NCI-H1092 (cell line): ENCODE measurements at regions not wholly inside any gene's neighbourhood (a gene's known extent, or its start where the extent isn't known, plus 50 kb on each side); places are given as distances from the start of the nearest gene placed in this dataset.

Experiments used
- DNase-seq: peaks from one replicate; lab custom pipeline; 2025; lab: John Stamatoyannopoulos, UW

DNA sequence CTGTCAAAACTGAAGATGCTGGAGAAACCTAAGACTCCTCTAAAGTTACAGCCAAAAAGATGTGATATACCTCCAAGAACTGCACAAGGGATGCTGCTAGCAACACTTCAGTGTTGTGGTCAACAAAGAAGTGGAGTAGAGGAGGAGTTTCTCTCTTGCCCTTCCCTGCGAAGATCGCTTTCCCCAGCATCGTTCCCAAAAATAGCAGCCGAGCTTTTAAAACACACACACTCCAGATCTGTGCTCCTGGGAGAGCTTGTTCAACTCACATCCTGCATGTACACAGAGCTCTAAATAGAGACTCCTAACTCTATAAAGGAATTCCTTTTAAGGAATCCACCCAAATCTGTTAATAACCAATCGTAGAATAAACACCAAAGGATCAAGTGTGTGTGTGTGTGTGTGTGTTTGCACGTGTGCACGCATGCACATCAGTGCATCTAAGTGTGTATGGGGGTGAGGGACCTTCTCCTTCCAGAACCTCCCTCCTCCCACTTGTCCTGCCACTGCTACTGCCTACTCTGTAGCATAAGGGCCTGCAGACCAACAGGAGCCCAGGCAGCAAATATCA lies 58.5 kb downstream of the PSMG1 start:
- DNase-seq, result no peak

GRCh38 chr21:39123375-39123774 lies 59.9 kb downstream of the PSMG1 start:
- DNase-seq, result no peak

GRCh38 chr21:39121600-39122355 lies 61.5 kb downstream of the PSMG1 start:
- DNase-seq, result no peak

- peak; percentile 11 for DNase-seq
These were observed 62.2 kb downstream of the PSMG1 start for GRCh38 chr21:39120876-39121599.

- DNase-seq, result no peak
These were observed 63.4 kb downstream of the PSMG1 start for GRCh38 chr21:39119891-39120290.

- DNase-seq, result no peak
These were observed 64.5 kb downstream of the PSMG1 start for GRCh38 chr21:39118604-39119215.

GRCh38 chr21:39118061-39118460 lies 65.2 kb downstream of the PSMG1 start:
- no peak for DNase-seq

GRCh38 chr21:39117440-39117970 lies 65.7 kb downstream of the PSMG1 start:
- no peak for DNase-seq

- no peak for DNase-seq
These were observed 66.4 kb downstream of the PSMG1 start for GRCh38 chr21:39116761-39117439.

DNA sequence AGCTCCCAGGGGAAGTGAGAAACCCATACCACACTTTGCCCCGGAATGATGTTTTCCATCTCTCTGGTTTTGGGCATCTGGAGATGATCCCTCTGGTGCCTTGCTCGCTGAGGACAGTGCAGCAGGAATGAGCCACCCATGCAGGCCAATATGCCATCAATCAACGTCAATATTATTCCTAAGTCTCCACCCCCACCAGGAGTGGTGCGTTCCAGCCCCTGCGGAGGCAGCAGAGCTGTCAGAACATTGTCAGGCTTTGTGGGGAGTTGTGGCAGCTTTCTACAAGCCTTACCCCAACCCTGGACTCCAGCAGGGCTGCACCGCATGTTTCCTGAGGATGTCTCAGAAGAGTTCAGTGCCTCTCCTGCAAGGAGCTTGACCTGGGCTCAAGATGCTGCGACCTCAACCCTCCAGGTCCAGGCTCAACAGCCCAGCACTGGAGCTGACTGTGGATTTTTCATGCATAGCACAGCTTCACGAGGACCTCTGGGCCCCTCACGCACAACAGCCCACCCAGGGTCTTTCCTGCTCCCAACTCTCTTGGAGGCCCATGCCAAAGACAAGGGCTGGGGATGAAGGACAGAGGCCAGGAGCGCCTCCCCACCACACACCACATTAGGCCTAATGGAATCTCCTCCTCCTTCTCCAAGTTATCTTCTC lies 67.5 kb downstream of the PSMG1 start:
- DNase-seq, result no peak

- DNase-seq, result no peak
These were observed 68.2 kb downstream of the PSMG1 start for GRCh38 chr21:39114871-39115575.

DNA sequence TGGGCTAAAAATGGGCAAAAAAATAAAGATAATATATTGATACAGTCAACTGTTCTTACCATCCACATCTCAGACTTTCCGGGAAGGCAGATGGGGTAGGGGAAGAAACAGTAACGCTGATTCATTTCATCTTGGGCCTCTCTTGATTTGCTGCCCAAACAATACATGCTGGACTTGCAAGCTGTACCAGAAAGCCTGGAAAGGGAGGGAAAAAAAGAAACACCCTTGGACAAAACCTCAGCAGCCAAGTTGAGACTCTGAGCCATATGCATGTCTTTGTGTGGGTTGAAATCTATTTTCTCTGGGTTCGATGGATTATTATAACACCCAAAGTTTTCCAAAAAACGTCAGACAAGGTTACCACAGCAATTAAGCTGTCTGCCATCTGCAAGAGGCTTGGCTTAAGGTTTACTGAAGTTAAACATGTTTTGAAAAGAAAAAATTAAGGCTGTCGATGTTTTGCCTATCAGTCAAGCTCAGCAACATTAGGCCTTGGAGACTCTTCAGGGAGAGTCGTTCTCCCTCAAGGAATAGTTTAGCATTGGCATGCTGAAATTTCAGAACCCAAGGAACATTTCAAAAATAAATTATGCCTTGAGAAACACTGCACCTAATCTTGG lies 71.2 kb downstream of the PSMG1 start:
- DNase-seq, result no peak

- no peak for DNase-seq
These were observed 72.8 kb downstream of the PSMG1 start for GRCh38 chr21:39110431-39110830.

DNA sequence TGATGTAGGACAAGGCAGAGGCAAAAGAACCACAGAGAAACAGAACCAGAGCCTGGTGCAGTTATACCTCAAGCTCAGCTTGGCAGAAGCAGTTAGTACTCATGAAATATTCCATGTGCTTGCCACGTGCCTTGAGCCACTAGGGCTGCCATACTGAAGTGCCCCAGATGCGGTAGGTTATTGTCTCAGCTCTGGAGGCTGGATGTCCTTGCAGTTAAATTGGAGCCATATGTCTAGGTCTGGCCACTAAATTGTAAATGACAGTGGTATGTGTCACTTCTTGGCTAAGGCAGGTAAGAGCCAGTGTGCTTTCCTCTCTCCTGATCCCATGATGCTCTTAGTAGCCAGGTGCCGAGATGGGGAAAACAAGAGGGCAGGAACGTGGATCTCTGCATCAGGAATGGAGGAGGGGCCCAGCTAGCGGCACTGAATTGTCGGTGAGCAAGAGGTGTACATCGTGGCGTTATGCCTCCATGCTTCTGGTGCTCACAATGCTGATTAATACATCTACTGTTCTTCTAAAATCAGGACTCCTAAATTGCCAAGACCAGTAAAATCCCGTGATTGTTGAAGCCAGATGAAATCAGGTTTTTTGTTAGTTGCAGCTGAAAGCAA lies 73.5 kb downstream of the PSMG1 start:
- no peak for DNase-seq

DNA sequence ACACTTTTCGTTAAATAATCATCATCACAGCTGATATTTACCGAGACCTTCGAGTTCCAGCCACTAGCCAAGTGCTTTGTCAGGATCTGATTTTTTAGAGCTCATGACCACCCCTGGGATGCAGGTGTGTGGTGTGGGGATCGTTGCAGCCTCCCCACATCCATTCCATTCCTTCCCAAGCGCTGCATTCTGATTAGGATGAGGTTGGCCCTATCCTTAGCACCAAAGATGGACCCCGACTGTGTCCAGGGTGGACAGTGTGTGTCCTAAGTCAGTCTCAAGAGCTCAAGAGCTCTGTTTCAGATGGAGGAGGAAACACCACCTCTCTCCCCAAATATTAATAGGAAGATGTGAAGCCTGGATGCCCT lies 74.1 kb downstream of the PSMG1 start:
- no peak for DNase-seq

GRCh38 chr21:39108291-39109162 lies 74.7 kb downstream of the PSMG1 start:
- no peak for DNase-seq

DNA sequence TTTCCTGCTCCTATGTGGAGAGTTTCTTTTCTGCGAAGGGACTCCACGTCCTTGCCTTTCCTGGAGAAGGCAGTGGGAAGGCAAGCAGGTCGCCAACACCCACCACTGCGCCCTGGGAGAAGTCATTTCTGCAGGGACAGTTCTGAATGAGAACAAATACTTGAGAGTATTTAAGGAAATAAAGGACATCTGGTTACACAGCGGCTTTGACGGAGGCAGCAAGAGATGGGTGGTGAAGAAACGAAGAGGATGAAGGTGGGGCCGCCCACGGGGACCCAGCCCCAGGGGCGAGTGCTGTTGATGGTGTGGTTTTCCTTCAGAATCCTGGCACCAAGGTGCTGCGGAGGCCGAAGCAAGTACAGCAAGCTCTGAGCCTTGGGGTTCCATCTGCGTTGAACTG lies 75.5 kb downstream of the PSMG1 start:
- no peak for DNase-seq

DNA sequence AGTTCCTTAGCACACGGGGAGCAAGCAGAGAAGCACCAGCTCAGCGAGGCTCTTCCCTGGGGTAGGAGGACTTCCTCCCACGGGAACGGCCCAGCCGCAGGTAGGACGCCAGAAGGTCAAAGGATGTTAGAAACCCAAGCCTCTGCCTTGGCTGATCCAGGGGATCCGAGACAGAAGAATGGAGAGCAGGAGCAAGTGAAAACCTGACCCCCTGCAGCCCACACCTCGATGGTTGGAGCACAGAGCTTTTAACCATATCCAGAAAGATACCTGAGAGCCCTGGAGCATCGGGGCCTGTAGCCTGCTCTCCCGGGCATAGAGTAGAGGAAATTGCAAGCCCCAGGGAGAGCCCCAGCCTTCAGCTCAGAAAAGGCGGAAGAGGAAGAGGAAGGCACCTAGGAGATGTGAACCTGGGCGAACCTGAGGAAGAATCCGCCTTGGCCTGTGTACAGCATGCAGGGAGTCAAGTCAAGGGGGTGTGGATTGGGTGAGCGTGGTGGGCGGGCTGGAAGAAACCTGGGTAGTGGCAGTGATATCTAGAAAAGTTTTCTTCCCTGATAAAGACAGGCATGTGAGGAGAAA lies 76.3 kb downstream of the PSMG1 start:
- no peak for DNase-seq

DNA sequence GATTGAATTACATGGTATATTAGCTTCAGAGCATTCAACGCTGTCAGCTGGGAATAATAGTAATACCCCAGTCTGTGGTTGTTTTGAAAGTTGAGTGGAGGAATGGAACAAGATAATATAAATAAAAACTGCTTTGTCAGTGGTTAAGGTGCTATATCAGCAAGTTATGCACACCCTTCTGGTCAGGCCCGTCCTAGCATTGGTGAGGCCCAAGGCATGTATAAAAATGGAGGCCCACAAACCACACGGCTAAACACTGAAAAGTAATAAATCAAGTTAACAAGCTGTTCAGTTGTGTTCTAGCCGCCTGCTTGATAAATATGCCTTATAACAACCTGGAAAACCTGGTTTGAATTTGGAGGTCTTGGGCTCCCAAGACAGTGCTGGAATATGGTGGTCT lies 77.4 kb downstream of the PSMG1 start:
- no peak for DNase-seq
